GM18498 (cell line): ENCODE measurements at regions not wholly inside any gene's neighbourhood (a gene's known extent, or its start where the extent isn't known, plus 50 kb on each side); places are given as distances from the start of the nearest gene placed in this dataset.

Experiments
- ATAC-seq: cut with Tn5 transposase; IDR thresholded peaks from one replicate; pipeline ENCODE4 v1.9.1; 2021; ENCODE audit warnings: mild to moderate bottlenecking, moderate library complexity; ENCODE audit not compliant: unreplicated experiment

DNA sequence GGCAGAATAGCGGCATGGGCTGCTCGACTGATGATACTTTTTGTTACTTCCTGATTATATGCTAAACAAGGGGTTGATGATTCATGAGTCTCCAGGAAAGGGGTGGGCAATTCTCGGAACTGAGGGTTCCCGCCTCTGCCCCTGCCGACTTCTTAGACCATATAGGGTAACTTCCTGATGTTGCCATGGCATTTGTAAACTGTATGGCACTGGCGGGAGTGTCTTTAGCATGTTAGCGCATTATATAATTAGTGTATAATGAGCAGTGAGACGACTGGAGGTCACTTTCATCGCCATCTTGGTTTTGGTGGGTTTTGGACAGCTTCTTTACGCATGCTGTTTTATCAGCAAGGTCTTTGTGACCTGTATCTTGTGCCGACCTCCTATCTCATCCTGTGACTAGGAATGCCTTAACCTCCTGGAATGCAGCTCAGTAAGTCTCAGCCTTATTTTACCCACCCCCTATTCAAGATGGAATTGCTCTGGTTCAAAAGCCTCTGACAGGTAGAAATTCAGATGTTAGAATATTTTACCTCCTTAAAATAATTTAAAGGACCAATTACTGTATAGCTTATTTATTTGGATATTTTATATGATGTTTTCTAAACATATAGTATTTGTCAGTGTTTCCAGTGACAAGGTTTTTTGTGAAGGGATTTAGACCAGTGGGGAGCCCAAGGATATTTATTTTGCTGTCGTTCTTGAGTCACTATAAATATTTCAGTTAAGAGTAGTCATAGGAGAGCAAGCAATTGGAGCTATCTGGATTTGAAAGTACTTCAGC, 90.1 kb upstream of the PIK3CG start:
- no peak for ATAC-seq

DNA sequence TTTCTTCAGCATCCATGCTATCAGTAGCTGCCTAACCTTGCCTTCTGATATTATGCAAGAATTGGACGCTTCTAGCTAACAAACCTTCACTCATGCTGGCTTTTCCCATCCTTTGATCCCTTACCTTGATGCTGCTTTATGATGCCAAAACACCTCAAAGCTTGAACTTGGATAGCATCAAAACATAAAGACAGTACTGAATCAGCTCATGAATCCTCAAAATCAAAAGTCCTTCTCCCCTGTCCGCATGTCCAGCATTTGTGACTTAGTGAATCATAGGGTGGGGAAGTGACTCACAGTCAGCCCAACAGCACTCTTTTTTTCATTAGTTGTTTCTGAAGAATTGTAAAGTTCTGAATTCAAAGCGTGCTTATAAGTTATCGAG, 89.5 kb upstream of the PIK3CG start:
- ATAC-seq = no peak

DNA sequence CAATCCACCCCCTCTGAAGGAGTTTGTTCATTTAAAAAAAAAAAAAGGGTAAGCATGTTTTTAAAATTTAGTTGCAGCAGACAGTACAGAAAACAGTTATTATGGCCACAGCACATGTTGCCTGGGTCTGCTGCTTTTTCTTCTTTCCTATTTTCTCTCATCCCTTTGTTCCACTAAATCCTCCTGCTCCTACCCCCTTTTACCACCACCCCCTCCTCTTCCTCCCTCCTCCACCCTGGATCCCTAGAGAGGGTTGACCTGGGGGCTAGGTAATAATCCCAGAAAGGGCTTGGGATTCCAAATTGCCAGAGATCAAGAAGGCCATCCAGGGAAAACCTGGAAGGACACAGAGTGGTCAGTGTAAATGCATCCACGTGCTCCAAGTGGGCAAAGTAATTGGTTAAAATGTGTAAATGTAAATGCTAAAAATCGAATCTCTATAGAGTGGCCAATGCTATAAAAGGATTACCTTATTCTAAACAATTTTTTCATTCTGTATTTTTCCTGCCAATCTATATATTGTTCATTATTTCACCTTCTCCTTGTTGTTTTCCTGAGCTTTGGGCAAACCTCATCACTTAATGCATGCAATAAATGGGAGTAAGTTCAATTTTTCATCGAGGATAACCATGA, 89.0 kb upstream of the PIK3CG start:
- no peak for ATAC-seq

DNA sequence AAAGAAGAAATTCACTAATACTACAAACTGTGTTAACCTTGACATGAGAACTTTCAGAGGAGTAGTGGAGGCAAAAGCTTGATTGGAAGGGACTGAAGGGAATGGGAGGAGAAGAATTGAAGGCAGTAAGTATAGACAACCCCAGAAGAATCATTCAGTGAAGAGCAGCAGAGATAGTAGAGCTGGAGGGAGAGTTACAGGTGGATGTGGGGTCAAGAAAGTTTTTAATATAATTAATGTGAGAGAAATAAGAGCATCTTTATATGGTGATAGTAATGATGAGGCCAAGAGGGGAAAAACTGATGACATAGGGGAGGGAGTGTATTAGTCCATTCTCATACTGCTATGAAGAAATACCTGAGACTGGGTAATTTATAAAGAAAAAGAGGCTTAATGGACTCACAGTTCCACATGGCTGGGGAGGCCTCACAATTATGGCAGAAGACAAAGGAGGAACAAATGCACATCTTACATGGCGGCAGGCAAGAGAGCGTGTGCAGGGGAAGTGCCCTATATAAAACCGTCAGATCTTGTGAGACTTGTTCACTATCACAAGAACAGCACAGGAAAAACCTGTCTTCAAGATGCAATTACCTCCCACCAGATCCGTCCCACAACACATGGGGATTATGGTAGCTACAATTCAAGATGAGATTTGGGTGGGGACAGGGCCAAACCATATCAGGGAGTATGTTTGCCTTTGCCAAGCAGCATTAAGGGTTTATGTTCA, 88.3 kb upstream of the PIK3CG start:
- ATAC-seq = no peak

DNA sequence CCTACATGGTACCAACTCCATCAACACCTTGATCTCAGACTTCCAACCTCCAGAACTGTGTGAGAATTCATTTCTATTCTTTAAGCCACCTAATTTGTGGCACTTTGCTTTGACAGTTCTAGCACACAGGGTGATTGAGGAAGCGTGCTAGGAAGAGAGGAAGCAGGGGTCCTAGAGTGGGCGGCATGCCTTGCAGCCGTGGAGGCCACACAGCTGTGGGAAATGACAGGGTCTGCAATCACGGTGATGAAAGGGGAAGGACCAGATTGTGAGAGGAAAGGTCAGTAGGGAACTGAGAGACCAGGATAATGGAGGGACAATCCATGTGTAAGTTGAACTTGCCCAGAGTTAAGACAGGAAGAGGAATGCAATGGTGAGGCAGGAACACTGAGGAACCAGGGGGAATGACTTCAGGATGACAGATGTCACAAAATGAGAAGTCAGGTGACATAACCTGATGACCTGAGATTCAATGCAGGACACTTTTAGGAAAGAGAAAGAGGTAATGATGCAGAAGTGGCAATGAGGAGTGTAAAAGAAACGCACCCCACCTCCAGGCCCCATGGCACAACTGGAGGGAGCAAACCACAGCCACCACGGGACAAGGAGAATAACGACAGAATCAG, 87.3 kb upstream of the PIK3CG start:
- ATAC-seq = no peak

DNA sequence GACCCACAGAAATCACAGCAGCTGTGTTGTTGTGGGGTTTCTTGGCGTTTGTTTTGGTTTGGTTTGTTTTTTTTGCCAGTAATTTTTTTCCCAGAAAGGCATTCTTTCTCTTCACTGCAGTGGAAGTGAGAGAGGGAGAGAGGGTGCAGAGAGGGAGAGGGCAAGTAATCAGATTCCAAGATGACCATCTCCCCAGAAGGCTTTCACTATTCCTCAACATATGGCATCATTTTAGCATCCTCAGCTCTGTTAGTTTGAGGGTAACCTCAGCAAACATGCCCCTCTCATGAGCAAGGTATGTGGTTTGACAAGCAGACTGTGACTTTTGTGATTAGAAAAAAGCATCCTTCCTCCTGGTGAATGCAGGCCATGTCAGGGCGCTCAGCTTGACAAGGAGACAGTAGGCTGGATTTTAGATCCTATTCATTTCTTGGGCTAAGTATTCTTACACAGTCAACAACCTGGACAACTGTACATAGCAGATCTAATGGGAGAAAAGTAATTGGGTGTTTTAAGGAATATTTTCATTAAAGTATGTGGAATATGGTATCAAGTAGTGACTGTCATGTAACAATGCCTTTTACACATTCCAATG, 86.3 kb upstream of the PIK3CG start:
- ATAC-seq = no peak

DNA sequence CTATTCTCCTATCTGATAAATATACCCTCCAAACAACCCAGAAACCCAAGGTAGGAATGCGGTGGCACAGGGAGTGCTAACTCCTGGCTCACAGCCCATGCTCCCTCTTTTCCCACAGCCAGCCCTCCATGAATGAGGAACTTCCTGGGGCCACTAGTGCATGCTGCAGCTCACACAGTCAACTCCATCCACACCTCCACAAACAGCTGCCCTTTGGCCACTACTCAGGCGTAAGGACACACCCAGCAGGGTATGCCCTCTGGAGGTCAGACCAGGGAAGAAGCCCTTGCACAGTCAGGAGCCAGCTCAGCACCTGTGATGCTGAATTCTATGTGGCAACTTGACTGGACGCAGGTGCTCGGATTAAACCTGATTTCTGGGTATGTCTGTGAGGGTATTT, 85.2 kb upstream of the PIK3CG start:
- no peak for ATAC-seq

DNA sequence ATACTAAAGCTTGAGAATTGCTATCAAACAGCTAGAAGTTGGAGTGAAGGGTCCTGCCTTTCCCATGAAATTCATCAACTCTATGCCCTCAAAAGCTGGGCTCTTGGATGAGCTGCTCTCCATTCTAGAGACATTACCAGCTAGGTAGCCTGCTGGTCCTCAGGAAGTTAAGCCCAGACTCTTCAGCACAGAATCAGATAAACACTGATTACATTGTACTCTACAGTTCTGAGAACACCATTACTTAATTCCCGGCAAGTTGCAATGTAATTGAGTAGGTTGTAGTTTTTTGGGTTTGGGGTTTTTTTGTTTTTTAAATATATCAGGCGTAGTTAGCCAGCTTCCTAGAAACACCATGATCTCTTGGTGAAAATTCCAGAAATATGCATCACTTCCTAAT, 84.1 kb upstream of the PIK3CG start:
- no peak for ATAC-seq

DNA sequence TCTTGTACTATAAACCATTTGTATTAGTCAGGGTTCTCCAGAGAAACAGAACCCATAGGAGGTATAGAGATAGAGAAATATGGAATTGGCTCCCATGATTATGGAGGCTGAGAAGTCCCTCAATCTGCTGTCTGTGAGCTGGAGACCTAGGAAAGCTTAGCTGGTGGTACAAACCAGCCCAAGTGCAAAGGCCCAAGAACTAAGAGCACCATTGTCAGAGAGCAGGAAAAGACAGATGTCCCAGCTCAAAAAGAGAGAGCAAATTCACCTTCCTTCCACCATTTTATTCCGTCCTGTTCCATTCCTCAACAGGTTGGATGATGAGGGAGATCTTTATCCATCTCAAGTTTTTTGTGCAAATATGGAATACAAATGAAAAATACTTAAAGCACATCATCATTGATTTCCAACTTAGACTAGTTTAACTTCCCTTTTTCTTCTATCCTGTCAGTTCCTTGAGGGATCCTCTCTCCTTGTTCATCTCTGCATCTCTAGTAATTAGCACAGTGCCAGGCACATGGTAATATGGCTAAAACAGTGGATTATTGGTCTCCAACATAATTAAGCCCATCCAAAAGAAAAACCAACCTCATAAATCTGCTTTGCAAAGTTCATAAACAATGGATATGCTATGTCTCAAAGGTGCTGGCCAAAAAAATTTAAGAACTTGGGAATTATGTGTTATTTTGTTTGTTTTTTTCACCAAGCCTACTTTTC, 83.1 kb upstream of the PIK3CG start:
- ATAC-seq = no peak

DNA sequence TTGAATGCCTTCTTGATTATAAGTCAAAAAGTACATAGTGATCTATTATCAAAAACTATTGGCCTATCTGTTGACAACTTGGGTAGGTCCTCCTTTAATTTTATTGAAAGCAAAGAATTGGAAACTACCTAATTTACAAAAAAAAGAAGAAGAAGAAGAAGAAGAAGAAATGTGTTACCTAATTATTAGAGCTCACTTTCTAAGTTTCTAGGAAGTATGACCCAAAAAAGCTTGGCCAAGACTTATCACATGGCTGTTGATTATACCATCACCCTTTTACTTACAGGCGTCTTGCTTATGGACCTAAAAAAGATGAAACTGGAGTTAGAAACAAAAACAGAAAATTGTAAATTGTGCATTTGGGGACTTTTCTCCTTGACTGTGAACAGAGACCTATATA, 81.8 kb upstream of the PIK3CG start:
- no peak for ATAC-seq

DNA sequence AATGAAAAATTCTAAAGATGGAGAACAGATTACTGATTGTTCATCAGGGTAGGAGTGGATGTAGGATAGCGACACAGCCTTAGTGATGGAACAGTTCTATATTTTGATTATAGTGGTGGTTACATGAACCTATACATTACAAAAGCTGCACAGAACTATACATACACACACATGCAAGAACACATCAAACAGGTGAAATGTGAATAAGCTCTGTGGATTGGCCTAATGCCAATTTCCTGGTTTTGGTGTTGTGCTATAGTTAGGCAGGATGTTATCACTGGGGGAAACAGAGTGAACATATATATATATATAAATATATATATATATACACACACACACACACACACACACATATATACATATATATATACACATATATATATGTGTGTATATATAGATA, 76.4 kb upstream of the PIK3CG start:
- no peak for ATAC-seq

DNA sequence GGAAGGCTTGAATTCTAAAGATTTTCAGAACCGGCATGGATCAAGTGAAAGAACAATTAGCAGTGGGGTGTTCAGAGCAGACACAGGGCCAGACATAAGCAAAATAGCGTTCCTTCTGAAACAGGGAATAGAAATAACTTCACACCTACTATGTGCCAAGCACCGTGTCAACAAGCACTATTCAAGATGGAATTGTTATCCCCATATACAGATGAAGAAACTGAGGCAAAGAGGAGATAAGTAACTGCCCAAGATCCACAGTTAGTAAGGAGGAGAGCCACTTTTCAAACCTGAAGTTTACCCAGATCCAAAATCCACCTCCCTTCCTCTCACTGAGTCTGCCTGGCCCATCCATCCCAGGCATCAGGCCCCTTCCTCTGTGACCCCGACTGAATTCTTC, 73.6 kb upstream of the PIK3CG start:
- no peak for ATAC-seq

DNA sequence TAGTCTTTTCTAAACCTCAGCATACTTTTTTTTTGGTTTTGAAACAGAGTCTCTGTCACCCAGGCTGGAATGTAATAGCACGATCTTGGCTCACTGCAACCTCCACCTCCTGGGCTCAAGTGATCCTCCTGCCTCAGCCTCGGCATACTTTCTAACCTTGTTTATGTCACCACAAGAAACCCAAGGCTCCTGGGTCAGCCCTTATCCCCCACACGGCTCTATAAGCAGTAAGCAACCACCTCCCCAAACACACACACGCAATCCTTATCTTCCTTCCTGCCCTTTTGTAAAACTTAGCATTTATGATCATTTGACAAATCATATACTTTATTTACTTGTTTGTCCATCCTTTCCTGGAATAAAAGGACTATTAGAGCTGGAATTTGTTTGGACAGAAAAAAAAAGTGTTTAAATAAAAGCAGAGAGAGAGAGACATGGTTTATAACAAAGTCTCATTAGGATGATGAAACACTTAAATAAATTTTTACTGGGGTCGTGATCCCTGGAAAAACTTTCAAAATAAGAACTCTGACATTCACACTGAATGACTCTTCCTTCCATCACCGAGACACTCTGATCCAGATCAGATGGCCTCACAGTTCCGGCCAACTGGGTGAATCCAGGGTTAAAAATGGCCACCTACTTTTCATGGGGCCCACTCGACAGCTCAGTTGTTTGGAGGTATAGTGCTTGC, 72.7 kb upstream of the PIK3CG start:
- no peak for ATAC-seq

DNA sequence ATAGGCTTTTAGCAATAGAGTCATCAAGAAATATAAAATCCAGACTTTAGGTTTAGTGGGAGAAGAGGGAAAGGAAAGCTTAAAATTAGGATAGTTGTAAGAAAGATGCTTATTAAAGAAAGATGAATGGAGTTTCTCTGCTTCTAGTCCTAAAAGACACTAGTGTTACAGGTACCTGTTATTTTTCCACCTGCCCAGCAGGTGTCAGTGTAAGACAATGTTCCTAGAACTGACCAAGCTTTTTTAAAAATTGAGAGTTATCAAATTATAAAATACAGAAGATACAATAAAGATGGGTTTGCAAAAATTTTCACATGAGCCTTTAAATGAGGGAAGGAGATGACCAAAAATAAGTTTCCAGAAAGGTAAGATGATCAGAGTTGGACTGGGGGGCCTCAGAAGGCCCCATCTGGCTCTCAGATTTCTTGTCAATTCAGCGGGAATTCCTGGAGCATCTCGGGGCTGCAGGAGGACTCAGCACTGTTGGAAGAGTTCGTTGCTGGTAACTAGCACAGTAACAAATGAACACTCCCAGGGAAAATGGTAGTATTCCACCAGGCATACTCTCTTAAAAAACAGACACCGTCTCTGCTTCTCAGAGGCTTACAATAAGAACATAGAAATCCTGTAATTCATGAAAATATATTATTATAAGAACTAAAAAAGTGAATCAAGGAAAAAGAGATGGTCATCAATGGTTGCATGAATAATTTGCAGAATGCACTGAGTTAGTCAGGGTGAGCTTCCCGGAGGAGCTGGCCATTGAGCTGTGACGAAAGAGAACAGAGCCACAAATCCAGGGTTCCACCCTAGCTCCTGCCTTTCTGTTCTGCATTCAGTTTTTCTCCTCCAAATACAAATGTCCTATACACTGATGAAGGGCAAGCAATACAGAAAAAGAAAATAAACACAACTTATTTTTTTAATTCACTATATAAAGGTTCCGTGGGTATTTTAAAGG, 71.8 kb upstream of the PIK3CG start:
- no peak for ATAC-seq

DNA sequence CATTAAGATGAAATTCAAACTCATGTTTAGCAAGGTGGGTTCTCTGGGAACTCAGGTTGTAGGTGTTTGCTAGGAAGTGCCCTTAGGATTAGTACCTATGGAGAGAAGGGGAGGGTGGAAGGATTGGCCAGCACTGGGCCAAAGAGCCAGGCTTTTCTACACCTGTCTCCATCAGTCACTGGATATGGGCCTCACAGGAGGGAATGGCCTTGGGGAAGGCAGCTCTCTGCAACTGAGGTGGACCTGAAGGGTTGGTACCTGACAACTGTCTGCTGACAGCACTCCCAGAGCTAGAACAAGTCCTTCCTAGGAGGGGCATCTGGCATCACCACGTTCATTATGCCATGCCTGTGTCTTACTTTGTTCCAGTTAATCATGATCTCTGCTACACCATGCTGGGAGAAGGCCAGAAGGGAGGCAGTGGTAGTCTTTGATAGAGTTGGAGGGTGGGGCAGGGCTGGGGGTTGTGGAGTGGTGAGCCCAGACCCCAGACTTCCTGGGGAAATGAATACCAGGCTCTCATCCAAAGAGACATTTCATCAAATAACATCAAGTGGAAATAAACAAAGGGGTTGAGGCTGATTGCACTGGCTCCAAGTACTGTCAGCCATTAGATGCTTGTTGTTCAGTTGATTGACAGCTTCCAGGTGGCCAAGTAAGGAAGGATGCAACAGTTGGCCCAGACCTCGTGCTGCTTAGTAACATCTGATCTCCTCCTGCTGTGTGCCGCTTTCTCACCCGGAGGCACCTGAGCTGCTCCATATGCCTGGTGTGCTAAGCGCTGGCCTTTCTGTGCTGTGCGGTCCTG, 70.6 kb upstream of the PIK3CG start:
- no peak for ATAC-seq

DNA sequence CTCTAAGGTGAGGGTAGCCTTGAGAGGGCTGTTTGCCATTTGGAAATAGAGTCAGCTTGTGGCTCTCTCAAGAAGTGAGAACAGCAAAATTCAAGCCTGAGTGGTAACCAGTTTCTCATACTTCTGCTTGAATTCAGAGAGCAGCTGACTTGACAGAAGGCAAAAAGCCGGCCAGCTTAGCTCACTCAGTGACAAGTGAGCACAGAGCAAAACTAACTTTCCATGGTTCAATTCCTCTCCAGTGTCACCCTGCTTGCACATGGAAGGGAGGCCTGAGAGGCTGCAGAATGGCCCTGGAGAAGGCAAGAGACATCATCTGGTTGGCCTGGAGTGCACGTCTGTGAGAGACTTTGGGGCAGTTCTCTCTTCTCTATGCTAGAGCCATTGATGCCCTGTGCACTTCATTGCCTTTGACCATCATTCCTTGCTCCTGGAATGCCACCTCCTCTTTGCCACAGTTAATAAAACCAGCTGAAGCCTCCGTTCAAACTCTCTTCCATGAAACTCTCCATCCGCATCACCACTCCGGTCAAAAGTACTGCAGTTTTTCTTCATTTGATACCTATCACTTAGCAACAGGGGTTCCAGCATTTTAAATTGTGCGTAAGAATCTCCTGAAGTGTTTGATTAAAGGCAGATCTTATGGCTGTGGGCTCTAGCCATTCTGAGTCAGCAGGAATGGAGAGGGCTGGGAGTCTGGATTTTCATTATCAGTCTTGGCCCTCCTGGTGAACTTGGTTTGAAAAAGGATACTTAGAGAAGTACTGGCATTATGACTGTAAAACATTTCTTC, 69.8 kb upstream of the PIK3CG start:
- ATAC-seq = no peak

DNA sequence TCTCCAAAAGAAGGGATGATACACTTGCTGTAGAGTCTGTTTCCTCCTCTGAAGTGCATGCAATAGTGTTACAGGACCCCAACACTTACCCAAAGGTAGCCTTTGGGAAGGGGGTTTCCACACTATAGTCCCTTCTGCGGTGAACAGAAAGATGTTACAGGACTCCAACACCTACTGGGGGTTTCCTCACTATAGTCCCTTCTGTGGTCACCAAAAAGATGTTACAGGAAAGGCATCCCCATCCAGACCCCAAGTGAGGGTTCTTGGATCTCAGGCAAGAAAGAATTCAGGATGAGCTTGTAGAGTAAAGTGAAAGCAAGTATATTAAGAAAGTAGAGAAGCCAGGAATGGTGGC, 69.2 kb upstream of the PIK3CG start:
- peak; percentile 69 for ATAC-seq
